GM19452 (cell line): ENCODE measurements at regions not wholly inside any gene's neighbourhood (a gene's known extent, or its start where the extent isn't known, plus 50 kb on each side); places are given as distances from the start of the nearest gene placed in this dataset.
"Not testable (repeated sequence)": the region's sequence is repeated elsewhere in the genome, so short reads cannot be mapped to it uniquely, and the experiment has no call there.

Experiments
- ATAC-seq: cut with Tn5 transposase; IDR thresholded peaks from one replicate; pipeline ENCODE4 v1.9.1; 2021; ENCODE audit not compliant: unreplicated experiment

DNA sequence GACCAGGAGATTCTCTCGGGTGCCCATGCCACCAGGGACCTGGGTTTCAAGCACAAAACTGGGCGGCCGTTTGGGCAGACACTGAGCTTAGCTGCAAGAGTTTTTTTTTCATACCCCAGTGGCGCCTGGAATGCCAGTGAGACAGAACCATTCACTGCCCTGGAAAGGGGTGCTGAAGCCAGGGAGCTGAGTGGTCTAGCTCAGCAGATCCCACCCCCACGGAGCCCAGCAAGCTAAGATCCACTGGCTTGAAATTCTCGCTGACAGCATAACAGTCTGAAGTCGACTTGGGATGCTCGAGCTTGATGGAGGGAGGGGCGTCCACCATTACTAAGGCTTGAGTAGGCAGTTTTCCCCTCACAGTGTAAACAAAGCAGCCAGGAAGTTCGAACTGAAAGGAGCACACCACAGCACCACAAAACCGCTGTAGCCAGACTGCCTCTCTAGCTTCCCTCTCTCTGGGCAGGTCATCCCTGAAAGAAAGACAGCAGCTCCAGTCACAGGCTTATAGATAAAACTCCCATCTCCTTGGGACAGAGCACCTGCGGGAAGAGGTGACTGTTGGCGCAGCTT is 157.7 kb downstream of the GIPC2 start:
- not testable (repeated sequence) for ATAC-seq

DNA sequence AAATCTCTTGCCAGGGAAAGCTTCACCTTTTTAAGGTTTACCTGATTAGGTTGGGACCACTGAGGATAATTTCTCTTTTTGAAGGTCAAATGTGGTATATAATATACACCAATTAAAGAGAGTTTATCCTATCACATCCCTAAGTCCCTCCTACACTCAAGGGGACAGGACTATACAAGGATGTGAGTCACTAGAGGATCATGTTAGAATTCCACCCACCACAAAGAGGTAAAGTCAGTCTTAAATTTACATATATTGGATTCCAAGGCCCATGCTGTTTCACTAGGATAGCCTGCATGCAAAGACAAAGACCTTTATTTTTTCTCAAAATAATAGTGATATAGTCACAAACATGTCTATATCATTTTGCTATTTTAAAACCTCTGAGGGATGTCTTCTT is 164.4 kb downstream of the GIPC2 start:
- ATAC-seq, result no peak

DNA sequence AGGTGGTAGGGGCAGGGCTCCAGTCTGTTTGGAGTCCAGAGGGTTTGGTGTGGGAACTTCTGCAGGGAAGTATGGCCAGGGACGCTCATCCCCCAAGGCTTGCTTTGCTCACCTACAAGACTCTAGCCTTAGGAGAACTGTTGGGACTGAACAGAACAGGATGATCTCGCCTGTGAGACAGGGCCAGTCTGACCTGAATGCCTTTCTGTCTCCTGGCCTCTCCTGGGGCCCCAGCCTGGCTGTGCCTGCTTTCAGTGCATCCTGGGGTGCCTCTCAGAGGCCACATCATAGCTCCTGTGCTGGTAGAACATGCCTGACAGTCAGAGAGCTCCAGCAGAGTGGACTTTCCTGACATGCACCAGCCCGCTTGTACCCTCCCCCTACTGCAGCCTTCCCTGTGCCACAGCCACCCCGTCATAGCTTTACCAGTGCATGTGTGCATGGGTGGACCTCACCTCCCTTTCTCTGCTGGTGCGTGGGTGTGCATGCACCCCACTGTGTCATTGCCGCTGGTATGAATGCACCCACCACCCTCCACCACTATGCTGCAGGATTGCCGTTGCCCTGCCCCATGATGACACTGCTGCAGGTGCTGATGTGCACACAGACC is 165.8 kb downstream of the GIPC2 start:
- no peak for ATAC-seq

DNA sequence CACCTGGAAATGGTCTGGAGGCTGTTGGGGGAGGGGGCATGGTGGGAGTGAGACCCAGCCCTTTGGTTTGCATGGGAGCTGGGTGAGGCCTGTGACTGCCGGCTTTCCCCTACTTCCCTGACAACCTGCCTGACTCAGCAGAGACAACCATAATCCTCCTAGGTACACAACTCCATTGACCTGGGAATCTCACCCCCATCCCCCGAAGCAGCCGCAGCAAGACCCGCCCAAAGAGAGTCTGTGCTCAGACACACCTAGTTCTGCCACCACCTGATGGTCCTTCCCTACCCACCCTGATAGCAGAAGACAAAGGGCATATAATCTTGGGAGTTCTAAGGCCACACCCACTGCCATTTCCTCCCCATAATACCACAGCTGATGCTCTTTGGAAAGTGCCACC is 168.6 kb downstream of the GIPC2 start:
- ATAC-seq, result no peak

DNA sequence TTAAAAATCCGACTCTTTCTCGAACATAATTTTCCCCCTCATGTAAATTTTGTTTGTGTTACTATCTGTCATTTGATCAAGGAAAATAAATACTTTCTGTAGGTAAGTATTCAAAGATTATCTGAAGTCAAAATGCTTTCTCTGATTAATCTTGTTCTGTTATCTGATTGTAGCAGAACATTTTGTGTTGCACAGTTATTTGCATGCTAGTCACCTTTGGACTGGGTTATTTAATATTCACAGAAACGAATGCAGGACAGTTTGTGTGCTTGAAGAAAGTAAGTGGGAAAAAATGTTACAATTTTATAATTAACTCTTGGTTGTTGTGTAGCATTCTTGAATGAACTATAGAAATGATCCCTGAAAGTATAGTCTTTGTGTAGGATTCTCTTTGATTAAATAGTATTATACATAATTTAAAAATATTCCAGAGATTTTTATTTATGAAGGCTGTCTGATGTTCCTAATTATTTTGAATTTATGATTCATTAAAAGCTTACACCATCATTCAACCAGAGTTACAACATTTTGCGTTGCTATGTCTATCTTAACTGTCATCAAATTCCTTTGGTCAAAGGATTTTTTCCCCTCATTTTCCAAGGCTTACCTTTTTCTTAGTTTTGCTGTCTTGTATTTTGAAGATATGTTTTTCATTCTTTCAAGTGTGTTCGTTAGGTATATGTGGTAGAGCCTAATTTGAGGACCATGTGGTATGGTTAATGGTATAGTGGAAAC is 176.6 kb downstream of the GIPC2 start:
- ATAC-seq, result no peak

DNA sequence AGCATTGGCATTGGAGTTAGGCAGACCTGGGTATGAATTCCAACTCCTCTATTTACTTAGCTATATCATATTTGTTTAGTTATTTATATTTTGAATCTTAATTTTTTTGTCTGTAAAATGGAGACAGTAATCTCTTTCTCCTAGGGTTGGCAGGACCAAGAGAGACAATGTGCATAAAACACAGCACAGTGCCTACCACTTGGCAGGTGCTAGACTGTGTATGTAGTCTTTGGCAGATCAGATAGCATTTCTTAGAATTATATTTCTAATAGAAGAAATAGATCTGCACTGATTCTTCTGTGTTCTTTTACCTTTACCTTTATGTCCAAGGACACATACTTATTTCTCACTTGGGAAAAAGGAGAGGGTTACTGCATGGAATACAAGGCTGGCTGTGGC is 177.2 kb downstream of the GIPC2 start:
- ATAC-seq, result no peak

DNA sequence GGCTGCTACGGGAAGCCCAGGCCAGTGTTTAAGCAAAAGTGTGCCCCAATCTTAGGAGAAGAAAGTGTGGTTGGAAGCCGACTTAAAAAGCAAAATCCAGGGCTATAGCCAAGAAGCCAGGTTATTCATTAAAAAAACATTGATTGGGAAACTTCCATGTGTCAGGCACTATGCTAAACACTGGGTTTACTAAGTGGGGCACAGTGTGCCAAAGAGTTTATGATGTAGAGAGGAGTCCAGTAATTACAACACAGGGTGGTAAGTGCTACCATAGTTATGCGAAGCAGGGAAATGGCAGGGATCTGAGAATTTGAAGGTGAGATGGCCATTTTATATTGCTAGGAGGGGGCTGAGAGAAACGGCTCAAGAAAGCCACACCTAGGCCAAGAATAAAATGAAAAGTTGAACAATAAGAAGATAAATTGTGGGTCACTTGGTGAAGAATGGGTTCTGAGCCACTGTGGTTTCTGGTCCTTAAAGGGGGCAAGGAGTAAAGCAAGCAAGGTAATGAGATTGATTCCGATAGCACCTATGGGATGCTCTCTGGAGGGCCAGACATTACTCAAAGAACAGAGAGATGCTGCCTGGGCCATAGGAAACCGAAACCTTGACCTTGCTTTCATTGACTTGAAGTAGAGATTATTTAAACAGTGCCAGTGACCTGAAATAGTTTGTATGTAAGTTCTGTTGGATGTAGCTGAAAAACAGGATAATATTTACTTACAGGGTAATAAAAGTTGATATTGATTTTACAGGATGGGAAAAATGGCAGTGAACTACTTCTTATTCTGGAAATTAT is 177.8 kb downstream of the GIPC2 start:
- ATAC-seq, result no peak

DNA sequence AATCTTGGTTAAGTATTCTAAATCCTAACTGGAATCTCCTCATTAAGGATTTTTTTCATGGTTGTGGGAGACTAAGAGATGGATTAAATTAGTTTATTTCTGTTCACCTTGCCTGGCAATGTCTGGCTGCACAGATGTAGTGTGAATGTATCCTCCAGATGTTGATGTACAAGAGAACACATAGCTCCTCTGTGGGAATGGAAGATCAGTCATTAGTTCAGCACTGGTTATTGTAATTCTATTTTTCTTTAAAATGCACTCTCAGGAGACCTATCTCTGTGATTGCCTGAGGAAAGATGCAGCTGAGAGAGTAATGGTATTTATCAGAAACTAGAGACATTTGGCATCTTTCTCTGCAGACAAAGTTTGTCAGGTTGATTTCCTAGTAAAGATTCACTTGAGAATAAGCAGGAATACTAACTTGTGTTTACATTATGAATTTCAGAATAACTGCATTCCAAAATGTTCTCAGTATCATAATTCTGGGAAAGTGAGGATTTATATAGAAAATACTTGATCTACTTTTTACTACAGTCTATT is 178.6 kb downstream of the GIPC2 start:
- ATAC-seq, result no peak

DNA sequence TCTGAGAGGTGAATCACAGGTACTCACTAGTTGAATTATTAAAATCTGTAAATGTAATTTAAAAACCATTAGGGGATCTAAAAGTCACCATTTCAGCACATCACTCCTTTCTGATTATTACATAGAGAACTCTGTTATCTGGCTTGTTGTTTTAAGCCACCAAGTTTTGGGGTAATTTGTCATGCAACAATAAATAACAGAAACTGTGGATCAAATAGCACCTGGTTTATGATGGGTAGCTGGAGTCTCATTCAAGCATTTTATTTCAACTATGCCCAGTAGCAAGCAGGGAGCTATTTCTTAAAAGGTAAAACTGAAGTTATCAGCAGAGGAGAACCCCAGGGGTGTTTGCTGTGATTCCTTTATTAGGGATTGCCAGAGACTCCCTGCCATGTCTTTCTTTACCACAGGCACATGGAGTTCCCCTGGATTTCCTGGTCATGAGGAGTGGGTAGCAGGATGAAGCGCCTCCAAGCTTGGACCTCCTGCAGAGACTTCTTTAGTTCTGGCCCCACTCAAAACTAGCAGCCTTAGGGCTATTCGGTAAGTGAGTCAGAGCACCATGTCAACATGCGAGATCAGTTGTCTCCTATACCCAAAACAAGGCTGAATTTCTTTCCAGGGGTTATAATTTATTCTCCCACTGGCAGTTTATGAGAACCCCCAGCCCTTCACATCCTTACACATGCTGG is 179.2 kb downstream of the GIPC2 start:
- ATAC-seq, result no peak

DNA sequence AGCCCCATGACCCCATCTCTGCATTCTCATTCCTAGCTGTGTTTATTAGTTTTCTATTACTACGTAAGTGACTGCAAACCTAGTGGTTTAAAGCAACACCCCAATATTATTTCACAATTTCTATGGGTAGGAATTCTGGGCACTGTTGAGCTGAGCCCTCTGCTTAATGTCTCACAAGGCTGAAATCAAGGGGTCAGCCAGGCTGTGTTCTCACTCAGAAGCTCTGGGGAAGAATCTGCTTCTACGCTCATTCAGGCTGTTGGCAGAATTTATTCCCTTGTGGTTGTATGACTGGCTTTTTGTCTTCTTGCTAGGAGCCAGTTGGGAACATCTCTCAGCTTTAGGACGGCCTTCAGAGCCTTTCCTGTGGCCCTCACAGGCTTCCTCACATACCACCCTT is 181.0 kb downstream of the GIPC2 start:
- ATAC-seq, result no peak

DNA sequence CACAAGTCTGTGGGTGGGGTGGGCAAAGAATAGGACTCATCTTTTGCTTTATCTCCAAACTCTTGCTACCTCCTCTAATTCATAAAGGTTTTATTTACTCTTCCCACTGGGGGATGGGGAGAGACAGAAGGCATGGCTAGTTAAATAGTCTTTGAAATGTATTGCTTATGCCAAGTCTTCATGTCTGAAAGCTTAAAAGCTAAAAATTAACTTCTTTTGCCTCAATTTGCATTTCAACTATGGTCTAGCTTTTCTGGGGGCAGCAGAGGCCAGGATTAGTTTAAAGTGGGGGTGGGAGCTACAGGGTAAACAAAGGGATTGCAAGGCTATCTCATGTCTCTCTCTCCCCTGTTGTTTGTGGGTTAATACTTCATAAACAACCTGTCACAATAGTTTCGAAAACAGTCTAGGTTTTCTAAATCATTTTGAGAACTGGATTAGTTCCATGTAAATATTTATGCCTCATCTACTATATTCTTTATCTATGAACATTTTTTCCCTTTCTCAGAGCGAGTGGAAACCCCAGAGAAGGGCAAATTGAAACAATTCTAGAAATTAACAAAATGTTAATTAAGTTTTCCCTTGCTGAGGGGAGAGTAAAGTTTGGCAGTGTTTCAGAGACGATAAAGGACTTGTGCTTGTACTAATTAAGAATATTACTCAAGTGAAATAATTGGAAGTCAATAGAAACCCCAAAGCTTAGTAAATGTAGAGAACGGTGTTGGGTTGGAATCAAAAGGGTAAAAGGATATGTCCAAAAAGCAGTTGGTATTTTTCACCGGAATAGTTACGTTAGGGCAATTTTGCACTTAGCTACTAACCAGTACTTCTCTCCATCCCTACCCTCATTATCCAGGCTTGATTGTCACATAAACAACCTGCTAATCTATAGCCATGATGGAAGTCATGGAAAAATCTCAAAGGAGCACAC is 182.2 kb downstream of the GIPC2 start:
- ATAC-seq, result no peak

DNA sequence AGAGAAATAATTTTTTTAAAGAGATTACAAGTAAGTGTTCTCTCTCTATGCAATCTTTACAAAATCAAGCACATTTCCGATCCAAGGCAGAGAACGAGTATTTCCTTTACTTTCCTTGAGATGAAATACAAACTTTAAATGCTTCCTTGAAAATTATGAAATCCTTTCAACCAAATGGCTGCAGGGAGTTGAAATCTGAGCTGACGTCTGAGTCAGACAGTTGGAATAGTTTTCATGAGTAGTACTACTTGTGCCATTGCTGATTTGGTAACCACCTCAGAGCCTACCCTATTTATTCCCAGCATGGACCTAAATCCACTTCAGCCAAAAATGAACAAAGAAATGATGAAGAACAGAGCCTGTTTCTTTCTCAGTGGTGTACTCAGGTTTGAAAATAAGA is 183.6 kb downstream of the GIPC2 start:
- no peak for ATAC-seq

DNA sequence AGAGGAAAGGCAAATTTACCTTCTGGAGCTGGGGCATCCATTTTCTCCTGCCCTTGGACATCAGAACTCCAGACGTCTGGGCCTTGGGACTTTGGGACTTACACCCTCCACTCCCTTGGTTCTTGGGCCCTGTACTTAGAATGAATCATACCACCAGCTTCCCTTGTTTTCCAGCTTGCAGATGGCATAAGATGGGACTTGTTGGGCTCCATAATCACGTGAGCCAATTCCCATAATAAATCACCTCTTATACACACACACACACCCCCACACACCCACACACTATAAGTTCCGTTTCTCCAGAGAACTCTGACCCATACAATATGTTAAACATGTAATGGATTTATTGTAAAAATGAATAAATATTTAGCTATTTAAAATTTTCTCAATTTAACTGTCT is 185.7 kb downstream of the GIPC2 start:
- no peak for ATAC-seq

DNA sequence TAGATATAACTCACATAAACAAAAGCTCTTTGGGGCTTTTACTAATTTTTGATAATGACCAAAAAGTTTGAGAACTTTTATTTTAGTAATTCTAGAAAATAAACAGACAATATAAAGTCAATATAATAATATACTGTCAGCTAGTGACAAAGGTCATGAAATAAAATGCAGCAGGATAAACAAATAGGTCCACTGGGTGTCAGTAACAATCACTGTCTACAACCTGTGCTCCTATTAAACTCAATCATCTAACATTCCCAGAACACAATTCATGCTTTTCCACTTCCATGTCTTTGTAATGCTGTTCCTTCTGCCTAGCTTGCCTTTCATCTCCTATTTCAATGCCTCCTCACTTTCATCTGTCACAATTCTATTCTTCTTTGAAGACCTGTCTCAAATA is 186.1 kb downstream of the GIPC2 start:
- ATAC-seq, result no peak

DNA sequence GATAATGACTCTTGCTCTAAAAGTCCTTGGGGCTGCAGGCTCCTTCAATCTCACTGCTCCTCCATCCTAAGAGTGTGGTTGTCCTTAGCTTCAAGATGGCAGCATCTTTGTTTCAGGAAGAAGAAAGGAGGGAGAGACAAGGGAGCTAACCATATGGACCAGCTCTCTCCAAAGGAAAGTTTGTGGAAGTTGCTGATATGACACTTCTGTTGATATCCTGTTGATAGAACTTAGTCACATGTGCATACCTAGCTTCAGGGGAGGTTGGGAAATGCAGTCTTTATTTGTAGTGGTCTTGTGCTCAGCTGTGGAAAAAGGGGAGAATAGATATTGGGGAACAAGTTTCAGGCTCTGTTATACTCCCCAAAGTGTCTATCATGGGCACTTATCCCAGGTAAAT is 186.9 kb downstream of the GIPC2 start:
- no peak for ATAC-seq

DNA sequence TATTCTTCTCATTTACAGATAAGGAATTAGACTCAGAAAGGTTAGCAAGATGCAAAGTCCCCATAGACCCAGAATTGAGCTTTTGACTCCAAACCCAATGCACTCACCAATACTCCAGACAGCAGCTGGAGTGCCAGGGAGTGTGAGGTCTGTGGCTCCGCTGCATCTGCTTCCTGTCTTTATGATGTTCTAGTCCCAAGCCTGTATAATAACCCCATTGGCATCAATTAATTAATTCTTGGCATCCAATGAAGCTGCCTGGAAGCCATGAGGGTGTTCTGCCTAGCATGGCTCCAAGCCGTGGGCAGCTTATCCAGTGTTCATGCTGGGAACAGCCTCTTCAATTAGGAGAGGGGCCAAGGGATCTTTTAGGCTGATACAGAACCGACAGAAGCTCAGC is 188.7 kb downstream of the GIPC2 start:
- no peak for ATAC-seq

DNA sequence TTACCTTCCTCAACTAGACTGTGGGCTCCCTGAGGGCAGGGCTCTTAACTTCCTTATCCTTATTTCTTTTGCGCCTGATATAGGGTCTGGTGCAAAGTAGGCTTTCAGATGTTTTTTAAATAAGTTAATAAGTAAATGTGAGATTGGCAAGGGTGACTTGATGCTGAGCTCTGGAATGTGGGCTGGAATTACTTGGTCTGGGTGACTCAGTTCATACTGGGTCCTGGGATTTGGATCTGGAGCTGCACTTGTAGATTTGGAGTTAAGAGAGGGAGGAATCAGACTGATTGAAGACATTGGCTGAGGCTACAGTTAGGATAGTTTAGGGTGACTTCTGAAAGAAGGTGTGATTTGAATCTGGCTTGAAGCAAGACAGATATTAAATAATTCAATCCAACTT is 190.9 kb downstream of the GIPC2 start:
- no peak for ATAC-seq

DNA sequence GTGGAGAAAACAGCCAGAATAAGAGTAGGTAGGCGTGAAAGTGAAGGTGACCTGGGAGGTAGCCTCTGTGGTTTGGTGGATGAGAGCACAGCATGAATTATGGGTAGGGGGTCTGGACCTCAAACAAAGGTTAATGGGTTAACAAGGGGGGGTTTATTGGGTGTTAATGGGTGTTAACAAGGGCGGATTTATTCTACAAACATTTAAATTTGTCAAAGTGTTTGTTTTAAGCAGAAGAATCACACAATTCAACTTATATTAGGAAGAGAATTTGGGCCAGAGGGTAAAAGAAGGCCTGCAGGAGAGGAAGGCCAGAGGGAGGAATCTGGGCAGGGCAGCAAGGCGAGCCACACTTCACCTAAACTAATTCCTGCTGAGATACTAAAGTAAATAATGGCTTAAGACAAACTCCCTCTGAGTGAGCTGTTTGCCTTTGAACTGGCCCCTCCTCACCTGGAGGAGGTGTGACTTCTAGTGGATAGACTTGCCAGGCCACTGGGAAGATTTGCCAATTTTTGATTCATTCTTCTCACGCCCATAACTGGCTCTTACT is 191.7 kb downstream of the GIPC2 start:
- ATAC-seq, result no peak

DNA sequence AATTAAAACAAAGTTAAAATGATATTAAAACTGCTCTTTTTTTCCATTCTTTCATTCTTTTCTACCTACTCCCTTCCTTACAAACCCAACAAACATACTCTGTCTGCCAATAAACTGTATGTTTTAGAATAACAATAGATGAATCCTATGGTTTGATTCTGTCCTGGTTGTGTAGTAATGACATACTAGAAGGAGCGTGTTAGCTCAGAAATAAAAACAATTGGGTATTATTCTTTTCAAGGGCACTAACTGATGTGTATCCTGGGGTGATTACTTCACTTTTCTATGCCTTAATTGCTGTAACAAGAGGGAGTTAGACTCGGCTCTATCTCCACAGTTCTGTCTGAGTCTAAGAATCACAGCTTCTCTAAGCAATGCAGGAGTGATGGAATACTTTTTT is 194.4 kb downstream of the GIPC2 start:
- ATAC-seq, result no peak

DNA sequence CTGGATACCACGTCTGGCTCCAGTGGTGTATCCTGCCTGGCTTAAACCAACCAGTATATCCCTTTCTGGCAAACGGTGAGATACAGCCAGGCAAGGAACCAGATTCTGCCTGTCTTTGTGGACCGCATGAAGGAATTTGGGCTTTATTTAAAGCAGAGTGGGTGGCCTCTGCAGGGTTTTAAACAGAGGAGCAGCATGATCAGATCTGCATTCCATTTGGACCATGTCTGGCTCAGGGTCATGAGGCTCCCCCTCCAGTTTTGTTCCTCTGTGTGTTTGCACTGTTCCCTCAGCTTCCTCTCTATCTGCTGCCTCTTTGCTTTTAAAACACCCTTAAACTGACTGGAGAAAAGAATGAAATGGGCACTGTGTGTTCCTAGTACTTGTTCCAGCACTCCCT is 195.0 kb downstream of the GIPC2 start:
- no peak for ATAC-seq
